ENCODE measurements at regions not wholly inside any gene's neighbourhood (a gene's known extent, or its start where the extent isn't known, plus 50 kb on each side); places are given as distances from the start of the nearest gene placed in this dataset.

- TF ChIP-seq, protein P1, sequence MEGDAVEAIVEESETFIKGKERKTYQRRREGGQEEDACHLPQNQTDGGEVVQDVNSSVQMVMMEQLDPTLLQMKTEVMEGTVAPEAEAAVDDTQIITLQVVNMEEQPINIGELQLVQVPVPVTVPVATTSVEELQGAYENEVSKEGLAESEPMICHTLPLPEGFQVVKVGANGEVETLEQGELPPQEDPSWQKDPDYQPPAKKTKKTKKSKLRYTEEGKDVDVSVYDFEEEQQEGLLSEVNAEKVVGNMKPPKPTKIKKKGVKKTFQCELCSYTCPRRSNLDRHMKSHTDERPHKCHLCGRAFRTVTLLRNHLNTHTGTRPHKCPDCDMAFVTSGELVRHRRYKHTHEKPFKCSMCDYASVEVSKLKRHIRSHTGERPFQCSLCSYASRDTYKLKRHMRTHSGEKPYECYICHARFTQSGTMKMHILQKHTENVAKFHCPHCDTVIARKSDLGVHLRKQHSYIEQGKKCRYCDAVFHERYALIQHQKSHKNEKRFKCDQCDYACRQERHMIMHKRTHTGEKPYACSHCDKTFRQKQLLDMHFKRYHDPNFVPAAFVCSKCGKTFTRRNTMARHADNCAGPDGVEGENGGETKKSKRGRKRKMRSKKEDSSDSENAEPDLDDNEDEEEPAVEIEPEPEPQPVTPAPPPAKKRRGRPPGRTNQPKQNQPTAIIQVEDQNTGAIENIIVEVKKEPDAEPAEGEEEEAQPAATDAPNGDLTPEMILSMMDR (IDR thresholded peaks at IDR 0.05), result no peak
- no peak for TF ChIP-seq POLR2A (IDR thresholded peaks at IDR 0.05)
Measured at GRCh38 chr2:64865831-64866345, 123.3 kb upstream of the SLC1A4 start.
